Fibroblast of skin of left biceps (primary cell): ENCODE measurements at regions not wholly inside any gene's neighbourhood (a gene's known extent, or its start where the extent isn't known, plus 50 kb on each side); places are given as distances from the start of the nearest gene placed in this dataset.
"Not testable (repeated sequence)": the region's sequence is repeated elsewhere in the genome, so short reads cannot be mapped to it uniquely, and the experiment has no call there.

Experiments used
- DNase-seq, 2 experiments: peaks; one replicate each; pipeline ENCODE4 v3.0.0-alpha.2; 2013; ENCODE audit warnings: low read depth in 2 of 2

- DNase-seq, result peak; percentile 58 to 70
These were observed 111.4 kb upstream of the JCAD start for GRCh38 chr10:30170814-30171213.

- DNase-seq, result no peak
These were observed 110.8 kb upstream of the JCAD start for GRCh38 chr10:30170146-30170545.

- DNase-seq, result no peak
These were observed 110.0 kb upstream of the JCAD start for GRCh38 chr10:30169342-30169741.

- no peak for DNase-seq
These were observed 107.5 kb upstream of the JCAD start for GRCh38 chr10:30166929-30167328.

GRCh38 chr10:30163410-30163809, 104.0 kb upstream of the JCAD start:
- DNase-seq, result not testable (repeated sequence)

- DNase-seq, result not testable (repeated sequence)
These were observed 103.4 kb upstream of the JCAD start for GRCh38 chr10:30162796-30163195.

- no peak for DNase-seq
These were observed 101.0 kb upstream of the JCAD start for GRCh38 chr10:30160271-30160982.

GRCh38 chr10:30159614-30160013, 100.2 kb upstream of the JCAD start:
- not testable (repeated sequence) for DNase-seq

- no peak for DNase-seq
These were observed 99.1 kb upstream of the JCAD start for GRCh38 chr10:30158325-30158960.

- DNase-seq, result no peak
These were observed 96.0 kb upstream of the JCAD start for GRCh38 chr10:30155401-30155800.

GRCh38 chr10:30154561-30154960, 95.2 kb upstream of the JCAD start:
- no peak for DNase-seq

GRCh38 chr10:30154126-30154525, 94.7 kb upstream of the JCAD start:
- DNase-seq, result no peak

GRCh38 chr10:30151581-30152389, 92.4 kb upstream of the JCAD start:
- peak in 1 of 2 experiments; percentile 21 for DNase-seq

- DNase-seq, result no peak
These were observed 82.0 kb upstream of the JCAD start for GRCh38 chr10:30141423-30141822.

GRCh38 chr10:30134171-30134945, 75.0 kb upstream of the JCAD start:
- DNase-seq, result no peak

GRCh38 chr10:30133198-30133597, 73.8 kb upstream of the JCAD start:
- DNase-seq, result no peak

GRCh38 chr10:30131369-30131768, 72.0 kb upstream of the JCAD start:
- not testable (repeated sequence) for DNase-seq

- DNase-seq, result not testable (repeated sequence)
These were observed 69.9 kb upstream of the JCAD start for GRCh38 chr10:30129326-30129725.

- DNase-seq, result peak; percentile 74 to 75
These were observed 67.7 kb upstream of the JCAD start for GRCh38 chr10:30127120-30127541.

- no peak for DNase-seq
These were observed 66.1 kb upstream of the JCAD start for GRCh38 chr10:30125496-30125895.

GRCh38 chr10:30124704-30125103, 65.3 kb upstream of the JCAD start:
- no peak for DNase-seq

- no peak for DNase-seq
These were observed 62.0 kb upstream of the JCAD start for GRCh38 chr10:30121401-30121800.
